Osteoblast (primary cell): ENCODE measurements at regions not wholly inside any gene's neighbourhood (a gene's known extent, or its start where the extent isn't known, plus 50 kb on each side); places are given as distances from the start of the nearest gene placed in this dataset.
"Not testable (repeated sequence)": the region's sequence is repeated elsewhere in the genome, so short reads cannot be mapped to it uniquely, and the experiment has no call there.

Experiments
- DNase-seq: peaks from one replicate; pipeline ENCODE4 v3.0.0; 2011; ENCODE audit warnings: low spot score, mixed read lengths; ENCODE audit not compliant: insufficient read length; ENCODE audit errors: missing footprints
- H2AFZ ChIP-seq: 2 replicates; pipeline ENCODE4 v1.6.0; 2011; ENCODE audit warnings: mild to moderate bottlenecking, low read length
- H3K27ac ChIP-seq: 2 replicates; pipeline ENCODE4 v1.5.1; 2011; ENCODE audit warnings: mild to moderate bottlenecking, low read depth, low read length, moderate library complexity
- H3K27me3 ChIP-seq: 2 replicates; pipeline ENCODE4 v1.6.0; 2012; ENCODE audit warnings: mild to moderate bottlenecking, control low read depth, inconsistent platforms, low read length, moderate library complexity; ENCODE audit not compliant: insufficient read depth
- H3K36me3 ChIP-seq: 2 replicates; pipeline ENCODE4 v1.5.1; 2011; ENCODE audit warnings: mild to moderate bottlenecking, low read length, control low read depth, moderate library complexity; ENCODE audit not compliant: insufficient read depth
- H3K4me1 ChIP-seq: 2 replicates; pipeline ENCODE4 v1.5.1; 2011; ENCODE audit warnings: mild to moderate bottlenecking, low read length, control low read depth, moderate library complexity; ENCODE audit not compliant: insufficient read depth
- H3K4me2 ChIP-seq: 2 replicates; pipeline ENCODE4 v1.6.0; 2011; ENCODE audit warnings: mild to moderate bottlenecking, low read length; ENCODE audit not compliant: insufficient read depth
- H3K4me3 ChIP-seq: fragments of 200-600 bp; sonication (generic); 3 replicates; pipeline ENCODE4 v1.5.1; 2012; ENCODE audit warnings: mild to moderate bottlenecking, low read length, inconsistent platforms; ENCODE audit not compliant: insufficient read depth
- H3K79me2 ChIP-seq: 2 replicates; pipeline ENCODE4 v1.6.0; 2012; ENCODE audit warnings: mild to moderate bottlenecking, low read length, control low read depth, inconsistent platforms; ENCODE audit not compliant: insufficient read depth
- H3K9me3 ChIP-seq: 2 replicates; pipeline ENCODE4 v1.5.1; 2011; ENCODE audit warnings: low read depth, low read length, control low read depth
- H4K20me1 ChIP-seq: 2 replicates; pipeline ENCODE4 v1.6.0; 2012; ENCODE audit warnings: mild to moderate bottlenecking, low read length, control low read depth; ENCODE audit not compliant: insufficient read depth
- CTCF ChIP-seq: IDR thresholded peaks from 2 replicates; pipeline ENCODE4 v1.5.1; 2011; ENCODE audit warnings: mild to moderate bottlenecking, low read depth, low read length, moderate library complexity; ENCODE audit errors: extremely low read depth

DNA sequence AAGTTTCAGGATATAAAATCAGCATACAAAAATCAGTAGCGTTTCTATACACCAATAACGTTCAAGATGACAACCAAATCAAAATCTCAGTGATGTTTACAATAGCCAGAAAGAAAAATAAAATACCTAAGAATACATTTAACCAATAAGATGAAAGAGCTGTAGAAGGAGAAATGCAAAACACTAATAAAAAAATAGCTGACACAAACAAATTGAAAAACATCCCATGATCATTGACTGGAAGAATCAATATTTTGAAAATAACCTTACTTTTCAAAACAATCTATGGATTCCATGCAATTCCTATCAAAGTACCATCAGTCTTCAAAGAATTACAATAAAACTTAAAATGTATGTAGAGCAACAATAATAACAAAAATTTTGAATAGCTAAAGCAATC lies 1096.3 kb downstream of the FAT4 start:
- Histone ChIP-seq H3K9me3 (no peaks in the 10 kb centered on the region), H2AFZ (no peak overlapping the region), H3K27me3 (no peaks in the 10 kb centered on the region), H3K4me2 (no peak overlapping the region), H3K27ac (no peak overlapping the region), H3K79me2 (no peaks in the 10 kb centered on the region), H3K36me3 (no peaks in the 10 kb centered on the region), H4K20me1 (no peaks in the 10 kb centered on the region), H3K4me1 (no peaks in the 10 kb centered on the region), H3K4me3 (no peak overlapping the region)
- TF ChIP-seq CTCF, result no peak
- DNase-seq, result no peak

- H3K4me3 ChIP-seq, H3K9me3 ChIP-seq, H4K20me1 ChIP-seq, DNase-seq, H3K4me1 ChIP-seq, H2AFZ ChIP-seq, H3K27me3 ChIP-seq, H3K36me3 ChIP-seq, H3K79me2 ChIP-seq, H3K4me2 ChIP-seq, H3K27ac ChIP-seq: not testable (repeated sequence)
These were observed 1097.6 kb downstream of the FAT4 start for GRCh38 chr4:126412310-126412709.

DNA sequence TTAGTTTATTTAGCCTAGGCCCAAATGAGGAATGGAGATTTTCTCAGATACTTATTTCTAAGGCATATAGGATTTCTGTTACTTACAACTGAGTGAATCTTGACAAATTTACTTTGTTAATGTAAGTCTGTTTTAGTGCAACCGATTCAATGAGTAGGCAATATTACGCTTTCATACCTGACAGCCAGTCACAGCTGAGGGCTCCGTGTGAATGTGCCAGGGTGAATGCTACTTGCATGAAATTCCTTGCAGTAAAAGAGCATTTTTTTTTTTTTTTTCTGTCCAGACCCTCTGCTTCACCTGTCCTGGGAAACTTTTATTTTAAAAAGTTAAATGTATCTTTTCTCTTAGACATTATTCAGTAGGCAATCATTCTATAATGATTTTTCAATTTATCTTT lies 1100.0 kb downstream of the FAT4 start:
- no peaks in the 10 kb centered on the region for H3K36me3 ChIP-seq
- H2AFZ ChIP-seq, result no peak overlapping the region
- no peak overlapping the region for H3K4me3 ChIP-seq
- DNase-seq, result no peak
- H3K4me2 ChIP-seq, result no peak overlapping the region
- no peak for TF ChIP-seq CTCF
- H3K27me3 ChIP-seq, result no peaks in the 10 kb centered on the region
- H3K79me2 ChIP-seq, result no peaks in the 10 kb centered on the region
- H3K4me1 ChIP-seq, result no peaks in the 10 kb centered on the region
- H3K27ac ChIP-seq, result no peak overlapping the region
- H4K20me1 ChIP-seq, result no peaks in the 10 kb centered on the region
- H3K9me3 ChIP-seq, result no peaks in the 10 kb centered on the region

DNA sequence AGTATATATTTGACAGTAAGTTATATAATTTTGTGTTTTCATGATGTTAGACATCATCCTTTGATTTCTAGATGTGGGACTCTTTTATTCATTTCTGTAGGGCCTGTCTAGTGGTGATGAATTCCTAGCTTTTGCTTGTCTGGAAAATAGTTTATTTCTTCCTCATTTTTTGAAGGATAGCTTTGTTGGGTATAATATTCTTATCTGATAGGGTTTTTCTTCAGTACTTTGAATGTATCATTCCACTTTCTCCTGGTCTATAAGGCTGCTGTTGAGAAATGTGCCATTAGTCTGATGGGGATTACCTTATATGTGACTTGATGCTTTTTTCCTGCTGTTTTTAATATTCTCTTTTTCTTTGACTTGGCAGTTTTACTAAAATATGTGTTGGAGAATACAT lies 1104.5 kb downstream of the FAT4 start:
- no peaks in the 10 kb centered on the region for H3K9me3 ChIP-seq
- H3K4me1 ChIP-seq, result no peaks in the 10 kb centered on the region
- no peak overlapping the region for H3K27ac ChIP-seq
- no peaks in the 10 kb centered on the region for H3K79me2 ChIP-seq
- no peaks in the 10 kb centered on the region for H3K27me3 ChIP-seq
- no peak overlapping the region for H2AFZ ChIP-seq
- no peaks in the 10 kb centered on the region for H3K36me3 ChIP-seq
- no peak for TF ChIP-seq CTCF
- DNase-seq, result no peak
- no peaks in the 10 kb centered on the region for H4K20me1 ChIP-seq
- no peak overlapping the region for H3K4me2 ChIP-seq
- H3K4me3 ChIP-seq, result no peak overlapping the region

DNA sequence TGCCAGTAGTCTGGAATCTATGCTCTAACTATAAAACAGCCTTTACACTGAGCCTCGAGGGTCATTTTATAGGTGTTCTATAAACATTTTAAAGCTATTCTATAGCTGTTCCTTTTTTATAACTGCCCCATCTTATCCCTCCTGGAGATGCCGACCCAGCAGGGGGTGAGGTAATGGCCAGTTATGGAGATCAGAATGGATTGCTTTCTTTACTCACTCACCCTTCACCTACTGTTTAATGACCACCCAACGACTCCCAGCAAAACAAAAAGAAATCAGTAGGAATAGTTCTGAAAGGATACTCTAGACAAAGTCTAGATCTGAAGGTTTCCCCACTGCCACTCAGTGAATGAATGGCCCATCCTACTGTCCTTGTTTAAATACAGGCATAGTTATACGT lies 1113.1 kb downstream of the FAT4 start:
- Histone ChIP-seq H3K27ac (no peak overlapping the region), H4K20me1 (no peaks in the 10 kb centered on the region), H3K4me3 (no peak overlapping the region), H2AFZ (no peak overlapping the region), H3K4me2 (no peak overlapping the region), H3K27me3 (no peaks in the 10 kb centered on the region), H3K4me1 (no peaks in the 10 kb centered on the region), H3K9me3 (no peaks in the 10 kb centered on the region), H3K36me3 (no peaks in the 10 kb centered on the region), H3K79me2 (no peaks in the 10 kb centered on the region)
- DNase-seq, result no peak
- TF ChIP-seq CTCF, result no peak
